ENCODE measurements at regions not wholly inside any gene's neighbourhood (a gene's known extent, or its start where the extent isn't known, plus 50 kb on each side); places are given as distances from the start of the nearest gene placed in this dataset.
"Not testable (repeated sequence)": the region's sequence is repeated elsewhere in the genome, so short reads cannot be mapped to it uniquely, and the experiment has no call there.

- no peak for DNase-seq
Measured at GRCh38 chr4:96342790-96343455, 503.0 kb downstream of the PDHA2 start.

- no peak for DNase-seq
Measured at GRCh38 chr4:96343836-96344235, 503.9 kb downstream of the PDHA2 start.

GRCh38 chr4:96347582-96347981 lies 507.7 kb downstream of the PDHA2 start:
- peak in 1 of 5 experiments; percentile 11 for DNase-seq

- peak in 1 of 5 experiments; percentile 33 for DNase-seq
Measured at GRCh38 chr4:96352051-96352517, 512.2 kb downstream of the PDHA2 start.

- DNase-seq: no peak
Measured at GRCh38 chr4:96354036-96354712, 514.3 kb downstream of the PDHA2 start.

GRCh38 chr4:96355414-96355813 lies 515.5 kb downstream of the PDHA2 start:
- no peak for DNase-seq

- no peak for DNase-seq
Measured at GRCh38 chr4:96356591-96357370, 516.9 kb downstream of the PDHA2 start.

- DNase-seq: no peak
Measured at GRCh38 chr4:96366632-96367031, 526.7 kb downstream of the PDHA2 start.

- DNase-seq: no peak
Measured at GRCh38 chr4:96375367-96375766, 535.5 kb downstream of the PDHA2 start.

- no peak for DNase-seq
Measured at GRCh38 chr4:96379524-96379923, 539.6 kb downstream of the PDHA2 start.

- DNase-seq: no peak
Measured at GRCh38 chr4:96380106-96380505, 540.2 kb downstream of the PDHA2 start.

GRCh38 chr4:96383349-96383748 lies 543.5 kb downstream of the PDHA2 start:
- DNase-seq: no peak

- DNase-seq: no peak
Measured at GRCh38 chr4:96389770-96390169, 549.9 kb downstream of the PDHA2 start.

- DNase-seq: no peak
Measured at GRCh38 chr4:96390404-96390803, 550.5 kb downstream of the PDHA2 start.

GRCh38 chr4:96395747-96396146 lies 555.9 kb downstream of the PDHA2 start:
- no peak for DNase-seq

GRCh38 chr4:96406742-96407141 lies 566.8 kb downstream of the PDHA2 start:
- DNase-seq: no peak

GRCh38 chr4:96407225-96407624 lies 567.3 kb downstream of the PDHA2 start:
- no peak for DNase-seq

- no peak for DNase-seq
Measured at GRCh38 chr4:96407738-96408463, 568.0 kb downstream of the PDHA2 start.

GRCh38 chr4:96414853-96415252 lies 575.0 kb downstream of the PDHA2 start:
- DNase-seq: not testable (repeated sequence)

- no peak for DNase-seq
Measured at GRCh38 chr4:96429657-96430056, 589.8 kb downstream of the PDHA2 start.

- DNase-seq: no peak
Measured at GRCh38 chr4:96431094-96431493, 591.2 kb downstream of the PDHA2 start.

GRCh38 chr4:96448315-96448872 lies 608.5 kb downstream of the PDHA2 start:
- DNase-seq: no peak
